ENCODE measurements at regions not wholly inside any gene's neighbourhood (a gene's known extent, or its start where the extent isn't known, plus 50 kb on each side); places are given as distances from the start of the nearest gene placed in this dataset.

- H3K79me2 ChIP-seq (replicated peaks; ENCODE audit: insufficient read depth, low read length) = no peaks in the 10 kb centered on the region
These were observed 137.6 kb upstream of the TOPAZ1 start for GRCh38 chr3:44104043-44104442.

DNA sequence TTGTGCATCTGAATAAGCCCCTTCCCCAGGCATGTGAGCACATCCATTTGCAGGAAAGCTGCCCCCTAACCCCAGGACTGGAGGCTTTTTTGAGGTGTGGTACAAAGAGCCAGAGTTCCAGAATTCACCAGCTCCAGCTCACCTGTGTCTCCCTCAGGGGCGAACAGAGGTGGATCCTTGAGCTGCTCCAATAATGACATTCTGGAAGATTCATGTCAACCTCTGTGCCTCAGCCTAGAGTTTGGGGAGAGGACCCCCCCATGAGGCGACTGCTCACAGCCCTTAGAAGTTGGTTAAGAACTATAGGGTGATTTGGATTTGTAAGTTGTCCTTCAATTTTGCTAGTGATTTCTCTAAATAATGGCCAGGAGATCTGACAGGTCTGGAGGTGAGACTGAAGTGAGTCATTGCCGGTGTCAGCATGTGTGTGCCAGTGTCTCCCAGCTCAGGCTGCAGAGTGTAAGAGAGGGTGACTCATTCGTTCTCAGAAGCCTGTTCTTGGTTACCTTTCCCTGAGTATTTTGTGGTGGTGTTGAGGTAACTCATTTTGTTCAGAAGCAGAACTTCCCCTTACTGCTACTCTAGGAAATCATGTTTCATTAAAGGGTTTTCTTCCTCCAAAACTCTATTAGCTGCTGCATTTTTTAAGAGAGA lies 136.9 kb upstream of the TOPAZ1 start:
- H3K9ac ChIP-seq (ENCODE audit: low read length) = no peak overlapping the region

More at GRCh38 chr3:44104043-44104442, 137.6 kb upstream of the TOPAZ1 start:
- Histone ChIP-seq H3K27me3 (ENCODE audit: insufficient read depth, low read depth, low read length) (no peaks in the 10 kb centered on the region), H2AFZ (ENCODE audit: low read depth, low read length) (no peak overlapping the region), H3K9me3 (ENCODE audit: low read length) (no peaks in the 10 kb centered on the region), H3K27ac (ENCODE audit: low read length) (no peak overlapping the region), H4K20me1 (ENCODE audit: insufficient read depth) (no peaks in the 10 kb centered on the region), H3K9ac (ENCODE audit: low read length) (no peak overlapping the region), H3K9me2 (ENCODE audit: insufficient read depth, low read length) (no peaks in the 10 kb centered on the region), H3K4me3 (ENCODE audit: low read length) (no peak overlapping the region), H3K36me3 (ENCODE audit: insufficient read depth, low read length) (no peaks in the 10 kb centered on the region), H3F3A (ENCODE audit: insufficient read depth, low read length, poor library complexity, severe bottlenecking) (peaks cover 6% of the 10 kb centered on the region), H3K4me2 (ENCODE audit: low read length) (no peak overlapping the region)
- TF ChIP-seq POLR2AphosphoS5 (IDR thresholded peaks at IDR 0.05) = no peak
- TF ChIP-seq MXI1 (conservative IDR thresholded peaks at IDR 0.05; ENCODE audit: poor library complexity, severe bottlenecking) = no peak
- TF ChIP-seq, protein P1, sequence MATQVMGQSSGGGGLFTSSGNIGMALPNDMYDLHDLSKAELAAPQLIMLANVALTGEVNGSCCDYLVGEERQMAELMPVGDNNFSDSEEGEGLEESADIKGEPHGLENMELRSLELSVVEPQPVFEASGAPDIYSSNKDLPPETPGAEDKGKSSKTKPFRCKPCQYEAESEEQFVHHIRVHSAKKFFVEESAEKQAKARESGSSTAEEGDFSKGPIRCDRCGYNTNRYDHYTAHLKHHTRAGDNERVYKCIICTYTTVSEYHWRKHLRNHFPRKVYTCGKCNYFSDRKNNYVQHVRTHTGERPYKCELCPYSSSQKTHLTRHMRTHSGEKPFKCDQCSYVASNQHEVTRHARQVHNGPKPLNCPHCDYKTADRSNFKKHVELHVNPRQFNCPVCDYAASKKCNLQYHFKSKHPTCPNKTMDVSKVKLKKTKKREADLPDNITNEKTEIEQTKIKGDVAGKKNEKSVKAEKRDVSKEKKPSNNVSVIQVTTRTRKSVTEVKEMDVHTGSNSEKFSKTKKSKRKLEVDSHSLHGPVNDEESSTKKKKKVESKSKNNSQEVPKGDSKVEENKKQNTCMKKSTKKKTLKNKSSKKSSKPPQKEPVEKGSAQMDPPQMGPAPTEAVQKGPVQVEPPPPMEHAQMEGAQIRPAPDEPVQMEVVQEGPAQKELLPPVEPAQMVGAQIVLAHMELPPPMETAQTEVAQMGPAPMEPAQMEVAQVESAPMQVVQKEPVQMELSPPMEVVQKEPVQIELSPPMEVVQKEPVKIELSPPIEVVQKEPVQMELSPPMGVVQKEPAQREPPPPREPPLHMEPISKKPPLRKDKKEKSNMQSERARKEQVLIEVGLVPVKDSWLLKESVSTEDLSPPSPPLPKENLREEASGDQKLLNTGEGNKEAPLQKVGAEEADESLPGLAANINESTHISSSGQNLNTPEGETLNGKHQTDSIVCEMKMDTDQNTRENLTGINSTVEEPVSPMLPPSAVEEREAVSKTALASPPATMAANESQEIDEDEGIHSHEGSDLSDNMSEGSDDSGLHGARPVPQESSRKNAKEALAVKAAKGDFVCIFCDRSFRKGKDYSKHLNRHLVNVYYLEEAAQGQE (IDR thresholded peaks at IDR 0.05; ENCODE audit: borderline replicate concordance) = no peak
- TF ChIP-seq RAD21 (conservative IDR thresholded peaks at IDR 0.05) = no peak
- no peak for TF ChIP-seq EZH2 (IDR thresholded peaks at IDR 0.05; ENCODE audit: borderline replicate concordance, insufficient read depth, low read length, poor library complexity, severe bottlenecking)
- no peak for TF ChIP-seq TAF1 (IDR thresholded peaks at IDR 0.05; ENCODE audit: low read depth)
- TF ChIP-seq, protein P2, sequence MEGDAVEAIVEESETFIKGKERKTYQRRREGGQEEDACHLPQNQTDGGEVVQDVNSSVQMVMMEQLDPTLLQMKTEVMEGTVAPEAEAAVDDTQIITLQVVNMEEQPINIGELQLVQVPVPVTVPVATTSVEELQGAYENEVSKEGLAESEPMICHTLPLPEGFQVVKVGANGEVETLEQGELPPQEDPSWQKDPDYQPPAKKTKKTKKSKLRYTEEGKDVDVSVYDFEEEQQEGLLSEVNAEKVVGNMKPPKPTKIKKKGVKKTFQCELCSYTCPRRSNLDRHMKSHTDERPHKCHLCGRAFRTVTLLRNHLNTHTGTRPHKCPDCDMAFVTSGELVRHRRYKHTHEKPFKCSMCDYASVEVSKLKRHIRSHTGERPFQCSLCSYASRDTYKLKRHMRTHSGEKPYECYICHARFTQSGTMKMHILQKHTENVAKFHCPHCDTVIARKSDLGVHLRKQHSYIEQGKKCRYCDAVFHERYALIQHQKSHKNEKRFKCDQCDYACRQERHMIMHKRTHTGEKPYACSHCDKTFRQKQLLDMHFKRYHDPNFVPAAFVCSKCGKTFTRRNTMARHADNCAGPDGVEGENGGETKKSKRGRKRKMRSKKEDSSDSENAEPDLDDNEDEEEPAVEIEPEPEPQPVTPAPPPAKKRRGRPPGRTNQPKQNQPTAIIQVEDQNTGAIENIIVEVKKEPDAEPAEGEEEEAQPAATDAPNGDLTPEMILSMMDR (IDR thresholded peaks at IDR 0.05; ENCODE audit: poor library complexity, severe bottlenecking) = no peak
- TF ChIP-seq EP300 (conservative IDR thresholded peaks at IDR 0.05; ENCODE audit: poor library complexity, severe bottlenecking) = no peak
- no peak for TF ChIP-seq SMC3 (conservative IDR thresholded peaks at IDR 0.05; ENCODE audit: poor library complexity)

More for the DNA sequence above, 136.9 kb upstream of the TOPAZ1 start:
- no peak for TF ChIP-seq EZH2 (IDR thresholded peaks at IDR 0.05; ENCODE audit: borderline replicate concordance, insufficient read depth, low read length, poor library complexity, severe bottlenecking)
- TF ChIP-seq MXI1 (conservative IDR thresholded peaks at IDR 0.05; ENCODE audit: poor library complexity, severe bottlenecking) = no peak
- Histone ChIP-seq H3K9me3 (ENCODE audit: low read length) (no peaks in the 10 kb centered on the region), H3K4me2 (ENCODE audit: low read length) (no peak overlapping the region), H3K79me2 (replicated peaks; ENCODE audit: insufficient read depth, low read length) (no peaks in the 10 kb centered on the region), H3K27ac (ENCODE audit: low read length) (no peak overlapping the region), H3F3A (ENCODE audit: insufficient read depth, low read length, poor library complexity, severe bottlenecking) (peaks cover 4% of the 10 kb centered on the region), H3K9me2 (ENCODE audit: insufficient read depth, low read length) (no peaks in the 10 kb centered on the region), H3K4me3 (ENCODE audit: low read length) (no peak overlapping the region), H3K27me3 (ENCODE audit: insufficient read depth, low read depth, low read length) (no peaks in the 10 kb centered on the region), H2AFZ (ENCODE audit: low read depth, low read length) (no peak overlapping the region), H3K36me3 (ENCODE audit: insufficient read depth, low read length) (no peaks in the 10 kb centered on the region), H4K20me1 (ENCODE audit: insufficient read depth) (no peaks in the 10 kb centered on the region)

Measured in neural cell (in vitro differentiated cells).